Effector memory CD8-positive, alpha-beta T cell (primary cell): ENCODE measurements at regions not wholly inside any gene's neighbourhood (a gene's known extent, or its start where the extent isn't known, plus 50 kb on each side); places are given as distances from the start of the nearest gene placed in this dataset.

Experiments
- ATAC-seq: fragments of 150-1000 bp; cut with Tn5 transposase; replicated peaks from 2 replicates; pipeline ENCODE4 v1.10.0; 2021; ENCODE audit warnings: mild to moderate bottlenecking, moderate library complexity
- DNase-seq, 3 experiments: peaks; one replicate each; pipeline ENCODE4 v3.0.0; 2021
- H3K27ac Mint-ChIP-seq, 2 donors: one replicate each; pipeline ENCODE4 v1.8.0; 2022; ENCODE audit warnings: mild to moderate bottlenecking in 2 of 2, mixed read lengths in 2 of 2, moderate library complexity in 2 of 2
- H3K27me3 Mint-ChIP-seq, 2 donors: one replicate each; pipeline ENCODE4 v1.8.0; 2022; ENCODE audit warnings: mixed read lengths in 2 of 2
- H3K36me3 Mint-ChIP-seq: one replicate; pipeline ENCODE4 v1.8.0; 2022; ENCODE audit warnings: mild to moderate bottlenecking, moderate library complexity, mixed read lengths; ENCODE audit not compliant: insufficient read depth
- H3K4me1 Mint-ChIP-seq, 2 donors: one replicate each; pipeline ENCODE4 v1.8.0; 2022; ENCODE audit warnings: low read depth in 2 of 2, mixed read lengths in 2 of 2
- H3K4me3 Mint-ChIP-seq, 2 donors: one replicate each; pipeline ENCODE4 v1.8.0; 2022; ENCODE audit warnings: mild to moderate bottlenecking in 2 of 2, mixed read lengths in 2 of 2, moderate library complexity in 2 of 2
- H3K9me3 Mint-ChIP-seq, 2 donors: one replicate each; pipeline ENCODE4 v1.8.0; 2022; ENCODE audit warnings: mixed read lengths in 2 of 2

DNA sequence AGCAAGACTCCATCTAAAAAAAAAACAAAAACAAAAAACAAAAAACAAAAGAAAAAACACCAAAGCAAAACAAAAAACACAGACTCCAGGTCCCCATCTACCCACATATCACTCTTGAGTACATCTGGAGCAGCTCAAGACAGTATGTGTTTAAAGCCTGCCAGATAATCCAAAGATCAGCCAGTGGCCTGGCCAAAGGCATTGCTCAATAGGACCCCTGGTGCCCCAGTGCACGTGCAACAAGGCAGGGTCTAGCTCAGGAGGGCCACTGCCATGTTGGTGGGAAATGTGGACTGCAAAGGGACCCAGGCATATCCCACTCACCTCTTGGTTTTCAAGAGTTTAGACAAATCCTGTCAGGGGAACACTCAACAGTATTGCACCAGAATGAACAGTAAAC lies 279.5 kb downstream of the RPLP1 start:
- Mint-ChIP-seq H3K4me3 (no peak overlapping the region), H3K36me3 (peaks cover 11% of the 10 kb centered on the region), H3K4me1 (peaks cover 9 to 10% of the 10 kb centered on the region in 2 donors), H3K27ac (peak overlapping the region in 1 of 2 donors; percentile 29), H3K27me3 (peaks cover 0 to 9% of the 10 kb centered on the region in 2 donors), H3K9me3 (no peaks in the 10 kb centered on the region)
- ATAC-seq (no peak), DNase-seq (no peak)

DNA sequence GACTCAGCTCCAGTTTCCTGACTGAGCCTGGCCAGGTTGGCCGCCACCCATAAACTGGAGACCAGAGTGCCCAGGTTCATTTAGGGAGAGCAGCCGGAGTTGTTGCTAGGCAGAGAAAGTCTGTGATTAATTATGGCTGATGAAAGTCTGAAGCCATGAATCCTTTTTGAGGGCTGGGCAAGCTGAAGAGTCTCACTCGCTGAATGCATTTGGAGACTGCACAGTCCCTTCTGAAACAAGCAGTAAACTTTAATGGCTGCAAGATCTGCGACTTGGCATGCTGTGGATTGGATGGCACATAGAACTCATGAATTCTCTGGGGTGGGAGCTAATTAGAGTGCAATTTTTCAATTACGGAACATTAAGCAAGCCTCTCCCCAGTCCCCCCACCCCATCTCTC lies 282.1 kb downstream of the RPLP1 start:
- H3K4me1 Mint-ChIP-seq: peaks cover 0 to 3% of the 10 kb centered on the region in 2 donors
- H3K4me3 Mint-ChIP-seq: no peak overlapping the region
- peaks cover 0 to 21% of the 10 kb centered on the region in 2 donors for H3K27me3 Mint-ChIP-seq
- ATAC-seq (no peak), DNase-seq (no peak)
- peaks cover 11% of the 10 kb centered on the region for H3K36me3 Mint-ChIP-seq
- H3K9me3 Mint-ChIP-seq: no peaks in the 10 kb centered on the region
- H3K27ac Mint-ChIP-seq: no peak overlapping the region

DNA sequence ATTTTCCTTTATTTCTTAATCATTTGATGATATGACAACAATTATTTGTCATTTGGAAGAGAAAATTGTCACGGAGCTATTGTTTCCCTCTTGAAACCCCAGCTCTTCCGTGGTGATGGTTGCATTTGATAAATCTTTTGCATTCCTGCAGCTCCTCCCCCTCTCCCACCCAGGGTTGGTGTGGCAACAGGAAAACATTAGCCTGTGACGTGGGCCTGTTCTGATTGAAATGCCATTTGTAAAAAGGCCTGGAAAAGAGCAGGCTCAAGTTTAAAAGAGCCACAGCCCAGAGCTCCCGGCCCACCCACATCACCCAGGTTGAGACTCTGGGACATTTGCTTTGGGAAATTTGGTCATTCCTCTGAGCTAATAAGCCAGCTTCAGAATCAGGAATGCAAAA lies 282.5 kb downstream of the RPLP1 start:
- H3K27ac Mint-ChIP-seq: no peak overlapping the region
- H3K4me3 Mint-ChIP-seq: no peak overlapping the region
- no peak for ATAC-seq
- H3K27me3 Mint-ChIP-seq: peaks cover 0 to 24% of the 10 kb centered on the region in 2 donors
- peaks cover 9% of the 10 kb centered on the region for H3K36me3 Mint-ChIP-seq
- no peaks in the 10 kb centered on the region for H3K9me3 Mint-ChIP-seq
- no peak for DNase-seq
- H3K4me1 Mint-ChIP-seq: peaks cover 0 to 3% of the 10 kb centered on the region in 2 donors

DNA sequence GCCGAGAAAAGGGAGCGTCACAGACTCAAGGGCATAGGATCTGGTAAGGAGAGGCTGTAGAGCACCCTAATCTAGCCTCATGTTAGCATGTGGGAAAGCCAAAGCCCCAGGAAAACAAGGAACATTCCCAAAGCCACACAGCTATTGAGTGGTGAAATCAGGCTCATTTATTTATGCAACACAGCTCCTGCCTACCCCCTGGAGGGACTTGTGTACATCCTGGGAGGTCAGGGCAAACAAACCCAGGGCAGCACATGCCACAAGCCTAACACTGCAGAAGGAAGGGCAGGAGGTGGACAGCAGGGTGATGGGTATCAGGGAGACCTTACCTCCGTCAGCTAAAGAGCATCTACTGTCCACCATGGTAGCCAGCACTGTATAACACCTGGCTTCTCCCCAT lies 283.5 kb downstream of the RPLP1 start:
- Mint-ChIP-seq H3K4me1 (no peaks in the 10 kb centered on the region), H3K27me3 (peaks cover 0 to 24% of the 10 kb centered on the region in 2 donors)

DNA sequence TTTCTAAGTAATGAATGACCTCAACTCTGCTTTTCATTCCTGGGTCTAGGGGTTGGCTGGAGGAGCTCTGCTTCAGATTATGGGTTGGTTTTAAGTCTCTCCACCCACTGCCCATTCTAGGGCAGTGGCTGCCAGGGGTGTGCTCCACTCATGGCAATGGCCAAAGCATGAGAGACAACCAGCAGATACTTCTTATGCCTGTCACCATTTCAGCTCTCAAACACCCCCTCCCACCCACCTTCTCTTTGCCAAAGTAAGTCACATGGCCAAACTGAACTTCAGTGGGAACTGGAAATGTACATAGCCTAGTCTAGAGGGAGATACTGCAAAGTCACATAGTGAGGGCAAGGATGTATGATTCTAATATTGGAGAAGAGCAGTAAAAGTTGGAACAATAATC lies 285.3 kb downstream of the RPLP1 start:
- H3K9me3 Mint-ChIP-seq: no peaks in the 10 kb centered on the region
- H3K27ac Mint-ChIP-seq: no peak overlapping the region
- H3K4me3 Mint-ChIP-seq: no peak overlapping the region
- peaks cover 0 to 5% of the 10 kb centered on the region in 2 donors for H3K4me1 Mint-ChIP-seq
- ATAC-seq (no peak), DNase-seq (no peak)
- peaks cover 0 to 24% of the 10 kb centered on the region in 2 donors for H3K27me3 Mint-ChIP-seq
- H3K36me3 Mint-ChIP-seq: peaks cover 6% of the 10 kb centered on the region

More for the DNA sequence above, 283.5 kb downstream of the RPLP1 start:
- Mint-ChIP-seq H3K9me3 (no peaks in the 10 kb centered on the region), H3K4me3 (no peak overlapping the region), H3K27ac (no peak overlapping the region), H3K36me3 (peaks cover 6% of the 10 kb centered on the region)
- DNase-seq (no peak), ATAC-seq (no peak)

DNA sequence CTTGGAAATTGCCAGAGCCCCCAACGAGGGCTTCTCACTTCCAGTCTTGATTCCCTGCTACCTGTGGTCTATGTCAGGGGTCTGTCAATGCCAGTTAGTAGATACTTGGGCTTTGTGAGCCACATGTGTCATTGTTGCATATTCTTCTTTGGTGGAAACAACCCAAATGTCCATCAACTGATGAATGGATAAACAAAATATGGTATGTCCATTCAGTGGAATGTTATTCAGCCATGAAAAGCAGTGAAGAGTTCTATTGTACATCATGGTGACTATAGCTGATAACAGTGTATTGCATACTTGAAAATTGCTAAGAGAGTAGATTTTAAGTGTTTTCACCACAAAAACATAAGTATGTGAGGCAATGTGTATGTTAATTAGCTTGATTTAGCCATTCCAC lies 288.1 kb downstream of the RPLP1 start:
- no peak for ATAC-seq
- Mint-ChIP-seq H3K27me3 (peaks cover 0 to 33% of the 10 kb centered on the region in 2 donors), H3K4me3 (no peak overlapping the region), H3K4me1 (peaks cover 19 to 25% of the 10 kb centered on the region in 2 donors), H3K36me3 (peaks cover 3% of the 10 kb centered on the region), H3K9me3 (no peaks in the 10 kb centered on the region), H3K27ac (no peak overlapping the region)
- DNase-seq: no peak

DNA sequence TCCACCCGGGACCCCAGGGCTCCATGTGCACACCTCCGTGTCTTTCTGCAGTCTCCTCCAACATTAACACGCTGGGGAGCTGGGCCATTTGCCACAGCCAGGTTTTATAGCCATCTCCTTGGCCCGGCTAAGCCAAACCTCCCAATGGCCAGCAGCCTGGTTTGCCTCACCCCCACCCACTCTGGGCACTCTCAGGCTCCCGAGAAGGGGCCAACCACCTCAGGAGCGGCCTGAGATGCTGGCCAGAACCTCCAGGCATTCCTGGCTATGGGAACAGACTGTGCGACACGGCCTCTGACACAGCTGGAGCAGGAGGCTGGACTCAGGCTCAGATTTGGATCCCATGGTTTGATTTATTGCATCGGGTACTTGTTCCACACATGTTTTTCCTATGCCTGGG lies 289.7 kb downstream of the RPLP1 start:
- H3K4me1 Mint-ChIP-seq: peaks cover 19 to 25% of the 10 kb centered on the region in 2 donors
- H3K9me3 Mint-ChIP-seq: no peaks in the 10 kb centered on the region
- DNase-seq: no peak
- no peaks in the 10 kb centered on the region for H3K36me3 Mint-ChIP-seq
- H3K4me3 Mint-ChIP-seq: no peak overlapping the region
- no peak for ATAC-seq
- H3K27ac Mint-ChIP-seq: no peak overlapping the region
- H3K27me3 Mint-ChIP-seq: peaks cover 0 to 33% of the 10 kb centered on the region in 2 donors

DNA sequence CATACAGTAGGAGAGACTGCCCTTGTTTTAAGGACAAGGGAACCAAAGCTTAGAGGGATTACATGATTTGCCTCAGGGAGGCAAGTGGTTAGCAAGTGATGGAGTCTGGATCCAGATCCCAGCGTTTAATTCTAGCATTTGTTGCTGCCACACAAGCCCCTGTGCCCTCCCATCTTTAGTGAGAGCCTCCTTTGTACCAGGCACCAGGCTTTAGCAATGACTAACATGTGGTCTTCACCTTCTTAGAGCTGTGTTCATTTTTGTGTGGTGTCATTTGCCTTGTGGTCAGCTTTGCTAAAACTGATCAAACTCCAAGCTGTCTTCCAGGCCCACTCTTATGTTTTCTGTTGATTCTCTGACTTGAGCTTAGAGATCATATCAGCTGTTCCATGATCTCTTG lies 290.5 kb downstream of the RPLP1 start:
- H3K27me3 Mint-ChIP-seq: peaks cover 0 to 35% of the 10 kb centered on the region in 2 donors

DNA sequence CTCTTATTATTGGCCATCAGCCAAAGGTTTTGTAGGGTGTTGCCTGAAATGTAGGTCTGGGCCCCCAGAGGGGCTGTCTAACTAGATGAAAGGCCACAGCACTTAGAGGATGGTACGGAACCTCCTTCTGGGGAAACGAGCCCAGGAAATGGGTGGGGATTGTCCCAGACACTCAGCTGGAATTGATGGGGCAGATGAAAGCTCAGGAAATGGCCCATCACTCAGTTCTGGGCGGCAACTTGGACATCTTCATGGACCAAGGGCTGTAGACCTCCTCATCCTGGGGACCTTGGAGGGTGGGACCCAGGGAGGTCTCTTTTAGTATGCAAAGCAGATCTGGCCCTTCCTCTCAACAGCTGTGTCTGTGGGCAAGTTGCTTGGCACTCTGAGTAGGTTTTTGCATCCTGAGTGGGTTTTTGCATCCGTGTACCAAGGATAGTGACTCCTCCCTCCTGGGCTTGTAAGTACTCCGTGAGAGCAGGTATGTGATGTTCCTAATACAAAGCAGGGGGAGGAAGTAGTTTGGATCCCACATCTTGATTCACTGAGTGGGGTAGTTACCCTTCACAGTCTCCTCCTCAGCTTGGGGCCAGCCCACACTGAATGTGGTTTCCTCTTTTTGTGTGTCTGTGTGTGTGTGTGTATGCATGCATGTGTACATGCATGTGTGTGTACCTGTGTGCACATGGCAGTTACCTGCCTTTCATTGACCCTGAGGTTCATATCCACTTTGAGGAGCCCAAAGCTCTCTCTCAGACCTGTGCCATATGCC lies 292.0 kb downstream of the RPLP1 start:
- H3K9me3 Mint-ChIP-seq: no peaks in the 10 kb centered on the region
- no peak overlapping the region for H3K4me3 Mint-ChIP-seq
- H3K27me3 Mint-ChIP-seq: peaks cover 0 to 30% of the 10 kb centered on the region in 2 donors
- peaks cover 25 to 28% of the 10 kb centered on the region in 2 donors for H3K4me1 Mint-ChIP-seq
- H3K27ac Mint-ChIP-seq: peak overlapping the region in 1 of 2 donors; percentile 38
- DNase-seq (no peak), ATAC-seq (no peak)
- no peaks in the 10 kb centered on the region for H3K36me3 Mint-ChIP-seq

More for the DNA sequence above, 290.5 kb downstream of the RPLP1 start:
- ATAC-seq (peak; percentile 54), DNase-seq (no peak)
- H3K36me3 Mint-ChIP-seq: no peaks in the 10 kb centered on the region
- H3K9me3 Mint-ChIP-seq: no peaks in the 10 kb centered on the region
- peak overlapping the region in 1 of 2 donors; percentile 3 for H3K27ac Mint-ChIP-seq
- peaks cover 19 to 25% of the 10 kb centered on the region in 2 donors for H3K4me1 Mint-ChIP-seq
- peak overlapping the region in 1 of 2 donors; percentile 3 for H3K4me3 Mint-ChIP-seq

DNA sequence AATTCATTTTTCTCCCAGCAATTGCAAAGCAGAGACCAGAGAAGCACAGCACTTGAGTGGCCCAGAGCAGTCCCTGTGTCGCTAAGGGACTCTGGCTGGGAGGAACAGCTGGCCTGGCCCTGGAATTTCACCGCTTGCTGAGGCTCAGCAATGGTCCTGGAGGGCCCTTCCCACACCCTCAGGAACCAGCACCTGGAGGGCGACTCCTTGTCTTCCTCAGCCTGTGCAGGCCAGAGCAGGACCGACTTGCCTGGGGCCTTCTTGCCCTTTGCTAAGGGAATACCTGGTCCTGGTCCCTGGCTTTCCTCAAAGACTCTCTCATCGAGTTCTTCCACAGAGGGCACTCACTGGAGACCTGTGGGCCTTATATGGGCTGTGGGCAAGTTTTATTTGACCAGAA lies 294.6 kb downstream of the RPLP1 start:
- no peak overlapping the region for H3K4me3 Mint-ChIP-seq
- H3K27ac Mint-ChIP-seq: no peak overlapping the region
- peaks cover 33 to 45% of the 10 kb centered on the region in 2 donors for H3K4me1 Mint-ChIP-seq
- H3K36me3 Mint-ChIP-seq: no peaks in the 10 kb centered on the region
- H3K27me3 Mint-ChIP-seq: peaks cover 0 to 25% of the 10 kb centered on the region in 2 donors
- no peaks in the 10 kb centered on the region for H3K9me3 Mint-ChIP-seq
- ATAC-seq (no peak), DNase-seq (no peak)

DNA sequence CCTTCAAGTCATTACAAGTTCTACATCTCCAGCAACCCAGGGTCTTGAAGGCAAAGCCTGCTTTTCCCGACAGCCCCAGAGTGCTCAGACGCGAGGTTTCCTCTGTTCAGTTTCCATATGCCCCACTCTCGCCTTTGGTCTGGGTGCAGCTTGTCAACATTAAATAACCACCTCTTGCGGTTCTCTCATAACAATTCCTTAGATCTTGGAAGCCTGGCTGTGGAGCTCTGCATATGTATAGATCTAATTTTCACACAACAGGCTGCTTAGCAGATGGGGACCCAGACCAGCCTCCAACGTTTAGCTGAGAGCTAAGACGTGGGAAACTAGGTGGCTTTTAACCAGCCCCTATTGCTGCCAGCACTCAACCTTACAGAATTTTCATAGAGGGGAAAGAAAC lies 295.5 kb downstream of the RPLP1 start:
- H3K4me3 Mint-ChIP-seq: no peak overlapping the region
- H3K27me3 Mint-ChIP-seq: peaks cover 0 to 25% of the 10 kb centered on the region in 2 donors
- no peak for DNase-seq
- no peak for ATAC-seq
- no peak overlapping the region for H3K27ac Mint-ChIP-seq
- peaks cover 32 to 44% of the 10 kb centered on the region in 2 donors for H3K4me1 Mint-ChIP-seq
- H3K9me3 Mint-ChIP-seq: peaks cover 0 to 6% of the 10 kb centered on the region in 2 donors
- H3K36me3 Mint-ChIP-seq: no peaks in the 10 kb centered on the region

DNA sequence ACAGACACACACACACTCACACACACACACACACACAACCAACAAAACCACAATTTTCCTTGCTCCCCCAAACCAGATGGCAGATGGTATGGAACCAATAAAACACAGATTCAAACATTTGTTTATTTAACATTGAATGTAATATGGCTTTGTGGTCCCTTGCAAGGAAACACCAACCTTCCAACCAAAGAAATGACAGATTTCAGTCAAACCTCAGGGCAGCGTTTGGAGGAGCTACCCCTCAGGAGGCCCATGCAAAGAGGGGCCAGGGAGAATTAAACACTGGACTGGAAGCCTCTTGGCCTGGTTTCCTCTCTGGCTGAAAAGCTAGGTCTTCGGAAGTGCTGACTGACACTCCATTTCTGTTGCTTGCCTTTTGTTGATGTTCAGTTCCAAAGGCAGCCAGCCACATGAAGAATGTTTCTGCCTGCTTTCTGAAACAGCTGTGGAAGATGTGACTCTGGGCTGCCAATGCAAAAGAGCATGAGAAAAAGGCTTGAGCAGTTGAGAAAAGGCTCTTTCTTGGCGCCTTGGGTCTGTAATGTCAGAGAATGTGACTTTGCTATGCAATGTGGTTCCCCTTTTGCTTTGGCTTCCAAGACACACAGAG lies 296.1 kb downstream of the RPLP1 start:
- Mint-ChIP-seq H3K9me3 (peaks cover 2 to 11% of the 10 kb centered on the region in 2 donors), H3K4me1 (peaks cover 28 to 43% of the 10 kb centered on the region in 2 donors), H3K27me3 (peaks cover 0 to 21% of the 10 kb centered on the region in 2 donors), H3K27ac (no peak overlapping the region), H3K4me3 (no peak overlapping the region), H3K36me3 (no peaks in the 10 kb centered on the region)
- DNase-seq: no peak
- ATAC-seq: no peak

DNA sequence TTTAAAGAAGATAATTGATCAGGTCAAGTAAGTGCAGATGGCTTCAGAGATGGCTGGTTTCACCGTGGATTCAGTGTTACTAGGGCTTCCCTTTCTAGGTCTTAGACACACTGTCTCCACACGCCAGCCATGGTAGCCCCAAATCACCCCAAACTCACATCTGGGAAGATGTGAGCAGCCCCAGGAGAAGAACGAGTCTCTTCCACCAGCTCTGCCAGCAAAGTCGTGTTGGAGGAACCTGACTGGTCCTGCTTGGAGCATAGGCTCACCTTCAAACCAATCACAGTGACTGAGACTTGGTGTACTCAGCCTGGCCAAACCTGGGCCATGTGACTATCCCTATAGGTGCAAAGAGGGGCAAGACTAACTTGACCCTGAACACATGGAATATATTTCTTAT lies 296.7 kb downstream of the RPLP1 start:
- Mint-ChIP-seq H3K4me3 (no peak overlapping the region), H3K27me3 (peaks cover 0 to 17% of the 10 kb centered on the region in 2 donors), H3K9me3 (peaks cover 2 to 11% of the 10 kb centered on the region in 2 donors), H3K27ac (no peak overlapping the region), H3K4me1 (peaks cover 26 to 43% of the 10 kb centered on the region in 2 donors), H3K36me3 (no peaks in the 10 kb centered on the region)
- ATAC-seq (no peak), DNase-seq (no peak)

DNA sequence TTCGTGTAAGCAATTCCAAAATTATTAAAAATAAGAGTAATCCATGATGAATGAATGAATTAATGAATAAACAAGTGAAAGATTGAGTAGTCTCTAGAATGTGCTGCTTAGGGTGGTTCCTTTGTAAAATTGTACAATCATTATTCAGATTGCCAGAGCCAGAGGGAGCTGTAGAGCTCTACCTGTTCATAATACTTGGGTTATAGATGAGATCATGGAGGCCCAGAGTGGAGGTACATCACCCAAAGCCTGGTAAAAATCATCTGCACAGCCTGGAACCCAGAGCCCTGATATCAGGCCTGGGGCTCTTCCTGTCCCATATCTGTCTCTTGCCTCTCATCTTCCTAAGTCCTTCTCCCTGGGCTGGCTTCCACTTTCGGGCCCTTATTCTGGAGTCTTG lies 297.2 kb downstream of the RPLP1 start:
- peaks cover 0 to 17% of the 10 kb centered on the region in 2 donors for H3K27me3 Mint-ChIP-seq
- no peaks in the 10 kb centered on the region for H3K36me3 Mint-ChIP-seq
- DNase-seq (no peak), ATAC-seq (peak; percentile 60)
- H3K4me3 Mint-ChIP-seq: no peak overlapping the region
- no peak overlapping the region for H3K27ac Mint-ChIP-seq
- peaks cover 2 to 11% of the 10 kb centered on the region in 2 donors for H3K9me3 Mint-ChIP-seq
- H3K4me1 Mint-ChIP-seq: peaks cover 26 to 44% of the 10 kb centered on the region in 2 donors
